HG03095 (cell line): ENCODE measurements at regions not wholly inside any gene's neighbourhood (a gene's known extent, or its start where the extent isn't known, plus 50 kb on each side); places are given as distances from the start of the nearest gene placed in this dataset.
"Not testable (repeated sequence)": the region's sequence is repeated elsewhere in the genome, so short reads cannot be mapped to it uniquely, and the experiment has no call there.

Source experiments
- ATAC-seq: cut with Tn5 transposase; IDR thresholded peaks from one replicate; pipeline ENCODE4 v1.9.1; 2021; ENCODE audit warnings: moderate library complexity; ENCODE audit not compliant: unreplicated experiment

DNA sequence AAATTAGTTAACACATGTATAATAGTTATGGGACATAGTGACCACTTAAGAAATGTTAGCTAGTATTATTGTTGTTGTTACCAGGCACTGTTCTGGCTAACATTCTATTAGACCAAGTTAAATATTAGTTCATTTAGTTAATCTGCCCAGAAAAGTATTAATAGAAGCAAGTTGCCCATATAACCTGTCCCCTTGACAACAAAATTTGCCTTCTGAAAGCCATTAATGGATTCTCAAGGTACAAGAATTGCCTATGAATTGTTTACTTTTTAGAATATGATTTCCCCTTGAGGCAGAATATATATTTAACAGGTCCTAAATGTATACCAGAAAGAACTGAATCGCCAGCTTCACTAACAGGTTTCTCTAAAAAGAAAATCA is 167.3 kb upstream of the TMCC3 start:
- ATAC-seq, result no peak

DNA sequence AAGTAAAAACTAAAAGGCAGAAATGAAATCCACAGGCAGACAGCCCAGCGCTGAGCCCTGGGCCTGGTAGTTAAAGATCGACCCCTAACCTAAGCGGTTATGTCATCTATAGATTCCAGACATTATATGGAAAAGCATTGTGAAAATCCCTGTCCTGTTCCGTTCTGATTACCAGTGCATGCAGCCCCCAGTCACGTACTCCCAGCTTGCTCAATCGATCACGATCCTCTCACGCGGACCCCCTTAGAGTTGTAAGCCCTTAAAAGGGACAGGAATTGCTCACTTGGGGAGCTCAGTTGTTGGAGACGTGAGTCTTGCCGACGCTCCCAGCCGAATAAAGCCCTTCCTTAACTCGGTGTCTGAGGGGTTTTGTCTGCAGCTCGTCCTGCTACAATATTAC is 166.8 kb upstream of the TMCC3 start:
- not testable (repeated sequence) for ATAC-seq

DNA sequence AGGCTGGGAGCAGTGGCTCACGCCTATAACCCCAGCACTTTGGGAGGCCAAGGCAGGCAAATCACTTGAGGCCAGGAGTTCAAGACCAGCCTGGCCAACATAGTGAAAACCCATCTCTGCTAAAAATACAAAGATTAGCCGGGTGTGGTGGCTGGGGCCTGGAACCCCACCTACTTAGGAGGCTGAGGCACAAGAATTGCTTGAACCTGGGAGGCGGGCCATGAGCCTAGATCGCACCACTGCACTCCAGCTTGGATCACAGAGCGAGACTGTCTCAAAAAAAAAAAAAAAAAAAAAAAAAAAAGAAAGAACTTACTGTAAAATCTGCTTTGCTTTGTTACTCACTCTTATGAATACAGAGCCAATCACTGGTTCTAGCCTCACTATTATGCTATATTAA is 166.4 kb upstream of the TMCC3 start:
- not testable (repeated sequence) for ATAC-seq

DNA sequence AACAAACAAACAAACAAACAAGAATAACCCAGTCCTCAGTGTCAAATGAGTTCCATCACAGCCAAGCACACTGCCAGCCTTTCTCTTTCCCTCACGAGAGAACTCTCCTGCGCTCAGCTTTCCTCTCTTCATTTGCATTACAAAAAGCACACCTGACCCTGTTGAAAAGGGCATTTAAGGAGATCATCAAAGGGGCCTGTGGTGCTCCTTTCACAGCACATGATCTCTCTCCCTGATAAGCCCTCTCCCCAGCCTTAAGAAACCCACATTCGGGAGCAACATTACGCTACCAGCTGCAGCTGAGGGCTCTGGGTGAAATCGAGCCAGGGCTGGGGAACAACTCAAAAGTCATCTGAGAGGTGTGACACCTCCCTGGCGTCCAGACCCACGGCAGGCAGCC is 165.6 kb upstream of the TMCC3 start:
- no peak for ATAC-seq

DNA sequence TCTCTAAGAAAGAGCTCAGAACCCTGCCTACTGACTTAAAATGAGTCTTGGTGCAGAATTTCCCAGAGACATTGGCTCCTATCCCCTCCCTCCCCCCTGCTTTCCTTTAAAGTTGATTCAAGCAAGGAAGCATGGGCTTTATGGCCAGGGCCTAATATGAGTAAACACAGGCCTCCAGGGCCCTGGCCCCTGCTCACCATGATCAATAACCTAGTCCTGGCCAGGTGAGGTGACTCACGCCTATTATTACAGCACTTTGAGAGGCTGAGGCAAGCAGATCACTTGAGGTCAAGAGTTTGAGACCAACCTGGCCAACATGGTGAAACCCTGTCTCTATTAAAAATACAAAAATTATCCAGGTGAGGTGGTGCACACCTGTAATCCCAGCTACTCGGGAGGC is 165.1 kb upstream of the TMCC3 start:
- no peak for ATAC-seq

DNA sequence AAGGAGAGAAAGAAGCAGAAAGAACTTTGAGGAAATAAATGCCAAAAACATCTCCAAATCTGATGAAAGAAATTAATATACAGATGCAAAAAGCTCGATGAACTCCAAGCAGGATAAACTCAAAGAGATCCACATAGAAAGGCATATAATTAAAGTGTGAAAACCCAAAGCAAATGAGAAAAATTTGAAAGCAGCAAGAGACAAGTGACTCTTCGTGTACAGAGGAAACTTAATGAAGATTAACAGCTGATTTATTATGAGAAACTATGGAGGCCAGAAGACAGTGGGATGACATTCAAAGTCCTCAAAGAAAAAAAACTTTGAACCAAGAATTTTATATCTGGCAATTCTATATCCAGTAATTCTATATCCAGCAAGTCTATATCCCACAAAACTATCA is 163.0 kb upstream of the TMCC3 start:
- ATAC-seq, result no peak

DNA sequence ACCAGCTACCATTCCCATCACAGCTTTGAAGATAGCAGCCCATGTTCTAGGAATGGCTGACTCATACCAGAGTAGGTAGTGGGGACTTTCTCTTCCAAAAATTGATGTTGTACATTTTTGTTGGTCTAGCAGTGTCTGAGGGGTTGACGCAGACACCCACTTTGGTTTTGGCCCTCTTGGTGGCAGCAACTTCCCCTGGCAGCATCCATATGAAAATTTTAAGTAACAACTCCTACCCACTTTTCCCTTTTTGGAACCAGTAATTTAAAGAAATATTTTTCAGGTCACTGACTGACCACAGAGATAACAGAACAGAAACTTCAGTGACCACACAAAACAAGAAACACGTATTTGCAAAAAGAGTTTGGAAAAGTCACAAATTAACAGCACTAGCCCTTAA is 162.0 kb upstream of the TMCC3 start:
- ATAC-seq, result no peak

DNA sequence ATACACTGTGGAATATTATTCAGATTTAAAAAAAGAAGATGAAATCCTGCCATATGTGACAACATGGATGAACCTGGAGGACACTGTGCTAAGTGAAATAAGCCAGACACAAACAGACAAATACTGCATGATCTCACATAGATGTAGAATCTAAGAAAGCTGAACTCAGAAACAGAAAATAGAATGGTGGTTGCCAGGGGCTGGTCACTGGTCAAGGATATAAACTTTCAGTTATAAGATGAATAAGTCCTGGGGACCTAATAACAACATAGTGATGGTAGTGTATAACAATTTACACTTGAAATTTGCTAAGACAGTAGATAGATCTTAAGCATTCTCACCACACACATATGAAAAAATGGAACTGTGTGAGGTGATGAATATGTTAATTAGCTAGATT is 161.3 kb upstream of the TMCC3 start:
- ATAC-seq, result no peak

DNA sequence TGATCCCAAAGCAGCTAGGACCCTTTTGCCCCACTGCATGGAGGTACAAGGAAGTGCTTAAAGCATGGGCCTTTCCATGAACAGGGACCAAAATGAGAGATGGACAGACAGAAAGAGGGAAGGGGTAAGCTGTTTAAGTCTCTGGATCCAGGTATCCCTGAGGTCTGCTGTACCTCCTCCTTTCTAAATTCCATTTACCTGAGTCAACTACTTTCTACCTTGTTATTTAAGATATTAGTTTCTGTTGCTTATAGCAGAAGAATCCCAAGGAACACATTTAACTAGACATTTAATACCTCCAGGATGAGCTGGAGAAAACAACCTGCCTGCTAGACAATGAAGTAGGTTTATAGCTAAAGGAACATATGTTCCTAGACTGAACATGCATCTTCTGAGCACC is 157.6 kb upstream of the TMCC3 start:
- no peak for ATAC-seq

DNA sequence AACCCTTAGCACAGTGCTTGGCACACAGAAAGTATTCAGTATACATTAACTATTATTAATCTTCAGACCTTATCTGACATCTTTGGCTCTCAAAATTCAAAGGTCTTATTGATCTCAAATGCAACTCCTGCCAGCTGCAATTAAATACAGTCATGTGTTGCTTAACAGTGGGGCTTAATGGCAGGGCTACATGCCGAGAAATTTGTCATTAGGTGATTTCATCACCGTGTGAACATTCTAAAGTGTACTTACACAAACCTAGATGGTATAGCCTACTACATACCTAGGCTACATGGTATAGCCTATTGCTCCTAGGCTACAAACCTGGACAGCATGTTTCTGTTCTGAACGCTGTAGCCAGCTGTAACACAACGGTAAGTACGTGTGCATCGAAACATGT is 156.3 kb upstream of the TMCC3 start:
- no peak for ATAC-seq

DNA sequence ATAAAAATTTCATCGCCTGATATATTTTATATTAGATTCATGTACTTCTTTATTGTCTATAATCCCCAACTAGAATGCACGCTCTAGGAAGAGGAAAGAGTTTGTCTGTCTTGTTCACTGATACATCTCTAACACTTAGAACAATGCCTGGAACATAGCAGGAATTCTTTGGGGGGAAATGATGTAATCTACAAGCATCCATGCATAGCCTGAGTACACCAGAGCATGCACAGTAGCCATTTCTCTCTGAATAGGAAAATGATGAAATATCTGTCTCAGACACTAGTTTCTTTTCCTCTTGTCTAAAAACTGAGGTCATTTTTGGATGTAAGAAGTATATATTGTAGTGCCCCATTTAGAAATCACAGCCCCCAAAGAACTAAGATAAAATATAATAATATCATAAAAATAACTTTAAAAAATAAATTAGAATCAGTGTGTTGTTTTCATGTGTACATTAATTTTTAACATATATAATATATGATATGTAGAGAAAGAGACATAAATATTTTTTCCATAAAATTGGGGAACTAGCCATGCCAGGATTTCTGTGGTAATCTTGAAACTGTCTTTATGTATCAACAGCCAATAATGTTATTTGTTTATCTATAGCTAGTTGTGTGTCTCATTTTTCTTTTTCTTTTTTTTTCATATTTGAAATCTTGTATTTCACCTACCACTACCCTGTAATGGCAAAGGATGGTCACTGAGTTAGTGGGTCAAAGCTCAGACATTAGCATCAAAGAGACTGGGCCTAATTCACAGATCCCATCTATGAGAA is 155.6 kb upstream of the TMCC3 start:
- no peak for ATAC-seq

DNA sequence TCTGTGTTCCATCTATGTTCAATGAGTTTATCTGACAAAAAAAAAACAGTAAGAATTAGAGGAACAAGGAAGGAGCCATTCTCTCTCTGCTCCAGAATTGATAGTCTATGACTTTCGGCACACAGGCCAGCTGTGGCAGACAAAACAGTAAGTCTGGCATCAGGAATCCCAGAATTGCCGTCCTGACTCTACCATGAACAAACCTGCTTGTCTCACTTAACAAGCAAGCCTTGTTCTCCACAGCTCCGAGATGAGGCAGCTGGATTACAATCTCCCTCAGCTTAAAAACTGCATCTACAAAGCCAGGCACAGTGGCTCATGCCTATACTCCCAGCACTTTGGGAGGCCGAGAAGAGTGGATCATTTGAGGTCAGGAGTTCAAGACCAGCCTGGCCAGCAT is 153.6 kb upstream of the TMCC3 start:
- no peak for ATAC-seq

DNA sequence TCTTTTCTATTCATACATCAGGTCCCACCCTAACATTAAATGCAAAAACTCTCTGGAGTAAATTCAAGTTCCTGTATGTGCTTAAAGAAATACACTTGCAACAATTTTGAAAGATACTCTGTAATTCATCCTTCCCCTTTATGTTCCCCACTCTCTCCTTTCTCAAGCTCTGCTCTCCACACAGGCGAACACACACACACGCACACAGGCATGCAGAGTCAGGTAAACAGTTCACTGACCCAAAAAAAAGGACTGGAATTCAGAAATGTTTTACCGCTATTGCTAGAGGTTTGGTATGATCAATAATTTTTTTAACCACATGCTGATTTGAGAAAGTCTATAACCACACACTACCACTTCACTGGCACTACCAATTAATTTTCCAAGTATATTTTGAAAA is 152.4 kb upstream of the TMCC3 start:
- ATAC-seq, result no peak

DNA sequence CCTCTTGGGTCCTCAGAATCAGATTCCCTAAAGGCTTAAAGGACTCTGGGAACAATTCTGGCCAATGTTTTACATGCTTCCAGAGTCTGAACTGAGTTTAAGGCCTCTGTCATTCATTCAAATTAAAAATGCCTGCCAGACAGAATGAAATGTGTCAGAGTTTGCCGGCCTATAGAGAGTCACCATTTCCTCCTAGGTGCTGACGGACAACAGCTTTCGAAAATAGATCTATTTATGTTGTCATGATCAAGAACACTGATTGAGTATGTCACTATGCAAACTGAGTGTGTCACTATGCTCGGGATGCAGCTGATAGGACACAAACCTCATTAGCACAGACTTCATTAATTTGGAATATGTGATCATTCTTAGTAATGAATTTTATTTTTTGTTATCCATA is 151.4 kb upstream of the TMCC3 start:
- no peak for ATAC-seq

DNA sequence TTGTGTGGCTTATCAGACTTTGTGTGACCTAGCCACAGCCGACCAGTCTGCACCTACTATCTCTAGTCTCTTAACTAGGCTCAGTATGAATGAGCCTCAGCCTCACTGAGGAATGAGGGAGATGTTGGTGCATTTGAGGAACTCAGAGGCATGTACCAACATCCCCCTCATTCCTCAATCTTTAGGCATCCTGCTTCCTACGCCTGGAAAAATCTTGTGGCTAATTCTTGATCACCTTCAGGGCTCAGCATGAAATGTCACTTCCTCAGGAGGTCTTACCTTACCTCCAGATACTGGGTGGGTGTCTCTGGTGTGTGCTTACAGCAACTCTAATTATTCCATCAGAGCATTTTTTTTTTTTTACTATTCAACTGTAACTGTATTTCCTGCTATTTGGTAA is 148.8 kb upstream of the TMCC3 start:
- ATAC-seq, result no peak

DNA sequence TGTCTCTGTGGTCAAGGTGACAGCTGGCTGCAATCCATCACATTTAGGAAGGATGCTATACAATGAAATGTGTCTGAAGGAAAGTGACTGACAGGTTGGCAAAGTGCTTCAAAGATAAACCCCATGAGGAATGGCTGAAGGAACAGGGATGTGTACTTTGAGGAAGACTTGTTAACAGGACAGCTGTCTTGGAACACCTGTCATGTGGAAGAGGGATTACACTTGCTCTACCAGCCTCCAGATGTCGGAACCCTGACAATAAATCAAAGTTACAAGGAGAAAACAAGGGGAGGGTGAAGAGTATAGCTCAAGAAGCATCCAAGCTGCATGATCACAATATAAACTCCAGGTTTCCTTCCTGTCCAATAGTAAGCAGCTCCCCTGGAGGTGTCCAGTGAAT is 147.8 kb upstream of the TMCC3 start:
- ATAC-seq, result no peak

DNA sequence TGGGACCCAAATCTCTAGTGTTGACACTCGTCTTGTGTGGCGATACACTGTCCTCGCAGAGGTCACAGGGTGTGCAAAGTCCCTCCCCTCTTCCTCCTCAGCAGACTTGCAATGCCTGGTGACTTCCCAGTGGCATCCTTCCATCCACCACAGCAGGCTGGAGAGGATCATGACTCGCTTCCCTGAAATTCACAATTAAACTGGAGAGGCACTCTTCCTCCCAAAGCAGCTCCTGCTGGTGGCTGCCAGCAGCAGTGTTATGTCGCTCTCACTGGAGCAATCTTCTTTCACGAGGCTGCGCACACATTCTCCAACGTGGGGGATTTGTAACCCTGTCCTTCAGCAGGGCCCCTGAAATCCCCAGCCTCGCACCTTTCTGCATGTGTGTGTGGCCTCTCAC is 145.2 kb upstream of the TMCC3 start:
- no peak for ATAC-seq

DNA sequence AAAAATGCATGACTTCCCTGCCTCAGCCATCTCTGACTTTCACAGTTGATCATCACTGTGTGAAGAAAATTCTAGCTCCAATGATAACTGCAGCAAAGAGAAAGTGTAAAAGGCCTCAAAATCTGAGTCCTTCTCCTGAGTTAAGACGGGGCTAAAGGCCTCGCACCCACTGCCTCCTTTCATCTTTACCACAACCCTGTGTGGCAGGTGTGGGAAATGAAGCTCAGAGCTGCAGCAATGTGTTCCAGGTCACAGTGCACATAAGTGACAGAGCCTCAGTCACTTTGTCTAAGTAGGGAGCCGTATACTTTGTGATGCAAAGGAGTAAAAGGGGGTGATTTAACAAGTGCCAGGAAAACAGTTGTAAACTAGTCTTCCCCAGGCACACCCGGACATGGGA is 144.7 kb upstream of the TMCC3 start:
- no peak for ATAC-seq

DNA sequence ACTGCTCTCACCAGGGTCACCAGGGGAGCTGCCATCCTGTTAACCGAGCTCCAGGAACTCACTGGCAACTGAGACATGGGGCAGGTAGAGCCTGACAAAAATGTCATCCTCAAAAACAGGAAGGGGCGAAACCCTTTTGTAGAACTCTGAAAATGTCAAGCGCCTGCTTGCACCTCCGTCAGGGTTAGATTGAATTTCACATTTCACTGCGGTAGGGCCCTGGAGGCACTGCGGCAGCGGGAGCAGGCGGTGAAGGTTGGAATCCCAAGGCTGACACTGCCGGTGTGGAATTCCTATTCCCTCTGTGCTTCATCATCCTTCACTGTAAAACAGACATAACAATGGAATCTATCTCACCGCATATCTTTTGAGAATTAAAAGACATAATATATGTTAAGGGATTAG is 142.8 kb upstream of the TMCC3 start:
- no peak for ATAC-seq

DNA sequence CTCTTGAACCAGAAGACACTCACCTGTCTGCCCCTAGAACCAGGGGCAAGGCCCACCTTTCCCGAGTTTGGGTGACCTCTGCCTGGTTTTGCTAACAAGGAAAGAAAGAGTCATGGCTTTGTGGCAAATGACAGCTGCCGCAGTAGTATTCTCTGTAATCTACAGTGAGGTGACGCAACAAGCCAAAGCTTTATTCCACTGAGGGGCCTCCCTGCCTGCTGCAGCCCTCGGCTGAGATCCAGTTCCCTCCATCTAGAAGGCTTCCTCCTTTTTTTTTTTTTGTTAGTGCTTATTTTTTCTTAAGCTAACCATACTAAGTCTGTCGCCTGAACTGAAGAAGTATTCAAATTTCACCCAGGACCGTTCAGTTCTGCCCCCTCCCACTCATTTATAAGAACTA is 142.3 kb upstream of the TMCC3 start:
- ATAC-seq, result no peak

DNA sequence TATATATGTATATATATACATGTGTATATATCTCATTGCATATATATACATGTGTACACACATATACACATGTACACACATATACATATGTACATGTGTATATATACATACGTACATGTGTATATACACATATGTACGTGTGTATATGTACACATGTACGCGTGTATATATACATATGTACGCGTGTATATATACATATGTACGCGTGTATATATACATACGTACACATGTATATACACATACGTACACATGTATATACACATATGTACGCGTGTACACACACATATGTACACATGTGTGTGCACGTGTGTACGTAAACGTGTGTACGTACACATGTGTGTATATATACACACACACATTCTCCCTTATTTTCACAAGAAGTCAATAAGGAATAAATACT is 141.6 kb upstream of the TMCC3 start:
- no peak for ATAC-seq

DNA sequence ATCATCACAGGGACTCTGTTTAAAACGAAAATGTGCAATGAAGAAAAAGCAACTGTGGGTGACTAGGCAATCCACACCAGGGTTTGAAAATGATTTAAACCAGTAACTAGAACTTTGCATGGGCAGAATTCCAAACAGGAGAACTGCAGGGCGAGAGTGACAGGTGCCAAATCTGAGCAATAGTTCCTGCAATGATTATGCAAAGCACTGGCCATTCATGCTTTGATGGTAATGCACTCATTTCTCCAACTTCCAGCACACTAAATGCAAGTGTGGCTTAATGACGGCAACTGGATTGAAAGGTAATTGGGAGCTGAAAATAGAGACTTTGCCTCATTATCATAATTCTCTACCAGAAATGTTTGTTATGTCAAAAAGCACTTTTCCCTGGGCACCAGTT is 140.5 kb upstream of the TMCC3 start:
- no peak for ATAC-seq

DNA sequence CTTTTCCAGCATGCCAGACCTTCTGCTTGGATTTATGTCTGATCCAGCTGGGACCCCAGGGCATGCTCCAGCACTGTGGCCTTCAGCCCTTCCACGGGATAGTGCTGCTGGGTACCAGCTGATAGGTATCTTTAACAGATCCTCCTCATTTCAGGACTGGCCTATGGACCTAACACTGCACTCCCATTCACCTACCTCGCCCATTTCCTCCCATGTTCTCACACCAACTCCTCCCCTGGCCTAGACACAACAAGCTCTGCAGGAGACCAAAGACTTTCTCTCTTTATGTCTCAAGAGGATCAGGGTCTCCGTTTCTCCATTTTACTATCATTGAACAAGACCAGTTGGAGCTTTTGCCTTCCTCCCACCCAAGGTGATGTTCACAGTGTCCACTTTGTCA is 140.0 kb upstream of the TMCC3 start:
- ATAC-seq, result no peak
